Keratinocyte (primary cell): ENCODE measurements at regions not wholly inside any gene's neighbourhood (a gene's known extent, or its start where the extent isn't known, plus 50 kb on each side); places are given as distances from the start of the nearest gene placed in this dataset.

Experiments
- DNase-seq: peaks from one replicate; pipeline ENCODE4 v3.0.0-alpha.2; 2011; ENCODE audit warnings: low read depth, missing footprints, low spot score
- FAIRE-seq: peaks from 2 replicates; lab custom pipeline; 2011; peaks lifted over from hg19 to GRCh38; lab: Jason Lieb, UNC
- H2AFZ ChIP-seq: 2 replicates; pipeline ENCODE4 v1.6.0; 2012; ENCODE audit warnings: low read length, control low read depth, inconsistent platforms; ENCODE audit not compliant: control insufficient read depth
- H3K27ac ChIP-seq: 2 replicates; pipeline ENCODE4 v1.5.1; 2011; ENCODE audit warnings: low read length; ENCODE audit not compliant: control insufficient read depth, insufficient read depth
- H3K27me3 ChIP-seq: 3 replicates; pipeline ENCODE4 v1.6.0; 2011; ENCODE audit warnings: low read length; ENCODE audit not compliant: control insufficient read depth, insufficient read depth; ENCODE audit errors: extremely low read depth
- H3K36me3 ChIP-seq, 2 experiments: 2 replicates in 1 of 2; 3 replicates in 1 of 2; pipeline ENCODE4 v1.5.1; 2011; ENCODE audit warnings: low read length in 2 of 2, mild to moderate bottlenecking in 1 of 2; ENCODE audit not compliant: control insufficient read depth in 2 of 2, insufficient read depth in 2 of 2; ENCODE audit errors: extremely low read depth in 1 of 2
- H3K4me1 ChIP-seq: 3 replicates; pipeline ENCODE4 v1.5.1; 2011; ENCODE audit warnings: low read length; ENCODE audit not compliant: control insufficient read depth, insufficient read depth; ENCODE audit errors: extremely low read depth
- H3K4me2 ChIP-seq: 3 replicates; pipeline ENCODE4 v1.6.0; 2011; ENCODE audit warnings: low read depth, low read length; ENCODE audit not compliant: control insufficient read depth, insufficient read depth; ENCODE audit errors: extremely low read depth
- H3K4me3 ChIP-seq, 3 experiments: fragments of 200-600 bp in 1 of 3; sonication (generic) in 1 of 3; 2 replicates in 2 of 3; 3 replicates in 1 of 3; pipeline ENCODE4 v1.5.1; 2011 to 2016; ENCODE audit warnings: low read length in 3 of 3, mild to moderate bottlenecking in 3 of 3, control low read depth in 2 of 3, inconsistent platforms in 1 of 3, low read depth in 1 of 3, mixed read lengths in 1 of 3, mixed run types in 1 of 3, moderate library complexity in 1 of 3; ENCODE audit not compliant: control insufficient read depth in 2 of 3, insufficient read depth in 2 of 3; ENCODE audit errors: extremely low read depth in 1 of 3
- H3K79me2 ChIP-seq: 2 replicates; pipeline ENCODE4 v1.6.0; 2012; ENCODE audit warnings: low read length; ENCODE audit not compliant: control insufficient read depth, insufficient read depth
- H3K9ac ChIP-seq: 3 replicates; pipeline ENCODE4 v1.6.0; 2011; ENCODE audit warnings: low read length; ENCODE audit not compliant: control insufficient read depth, insufficient read depth; ENCODE audit errors: extremely low read depth
- H3K9me1 ChIP-seq: 3 replicates; pipeline ENCODE4 v1.6.0; 2011; ENCODE audit warnings: low read length; ENCODE audit not compliant: control insufficient read depth, insufficient read depth; ENCODE audit errors: extremely low read depth
- H3K9me3 ChIP-seq: 2 replicates; pipeline ENCODE4 v1.5.1; 2012; ENCODE audit warnings: low read depth, low read length; ENCODE audit not compliant: control insufficient read depth
- H4K20me1 ChIP-seq: 3 replicates; pipeline ENCODE4 v1.6.0; 2011; ENCODE audit warnings: low read length; ENCODE audit not compliant: control insufficient read depth, insufficient read depth; ENCODE audit errors: extremely low read depth
- EZH2 ChIP-seq: IDR thresholded peaks from one replicate; pipeline ENCODE4 v1.6.1; 2012; ENCODE audit warnings: inconsistent platforms, mild to moderate bottlenecking, low read length, moderate library complexity
- dilution Hi-C: fragments of 300-500 bp; cut with MboI; formaldehyde crosslinking; loops from one replicate; pipeline ENCODE4 v1.7.0; 2020; ENCODE audit warnings: low sequenced_read_pairs; ENCODE audit not compliant: extremely low pct_ligation_motif_present
- TF ChIP-seq, protein P1 (sequence below), 3 experiments: IDR thresholded peaks in 1 of 3; conservative IDR thresholded peaks in 1 of 3; optimal IDR thresholded peaks in 1 of 3; 2 replicates in 2 of 3; 3 replicates in 1 of 3; pipeline versions ENCODE3 to v1.5.1; 2011; ENCODE audit warnings: low read length in 3 of 3, mild to moderate bottlenecking in 3 of 3, moderate library complexity in 2 of 3, control low read depth in 1 of 3, inconsistent platforms in 1 of 3; ENCODE audit not compliant: insufficient read depth in 2 of 3; ENCODE audit errors: extremely low read depth in 1 of 3

DNA sequence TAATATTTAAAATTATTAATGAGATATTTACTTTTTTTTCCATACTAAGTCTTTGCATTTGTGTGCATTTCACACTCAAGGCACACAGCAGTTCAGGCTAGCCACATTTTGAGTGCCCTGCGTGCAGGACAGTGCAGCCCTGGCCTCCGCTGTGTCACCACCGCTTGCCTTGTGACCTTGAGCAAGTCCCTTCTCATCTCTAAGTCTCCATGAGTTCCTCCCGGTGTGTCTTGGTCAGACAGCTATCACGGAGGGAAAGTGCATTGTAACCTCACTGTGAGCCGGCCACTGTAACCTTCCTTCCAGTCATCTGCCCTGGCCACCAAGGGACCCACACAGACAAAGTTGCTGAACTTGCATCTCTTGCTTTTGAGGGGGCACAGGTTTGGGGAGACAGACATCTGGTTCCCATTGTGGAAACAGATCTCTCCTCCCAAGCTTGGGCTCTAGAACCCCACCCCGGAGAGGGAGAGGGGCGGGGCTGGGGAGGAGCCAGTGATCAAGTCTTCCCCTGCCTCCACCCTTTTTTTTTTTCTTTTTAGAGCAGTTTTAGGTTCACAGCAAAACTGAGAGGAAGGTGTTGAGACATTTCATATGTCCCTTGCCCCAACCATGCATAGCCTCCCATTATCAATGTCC lies 96.8 kb downstream of the C9orf50 start:
- FAIRE-seq (no peak), DNase-seq (no peak)
- H3K9ac ChIP-seq: no peak overlapping the region
- H3K9me1 ChIP-seq: no peaks in the 10 kb centered on the region
- peaks cover 1% of the 10 kb centered on the region for H3K9me3 ChIP-seq
- no peaks in the 10 kb centered on the region for H3K36me3 ChIP-seq
- H3K4me3 ChIP-seq: no peak overlapping the region
- H3K4me1 ChIP-seq: no peaks in the 10 kb centered on the region
- H3K4me2 ChIP-seq: no peak overlapping the region
- no peaks in the 10 kb centered on the region for H3K79me2 ChIP-seq
- H3K27ac ChIP-seq: no peak overlapping the region
- H2AFZ ChIP-seq: no peak overlapping the region
- no peaks in the 10 kb centered on the region for H4K20me1 ChIP-seq
- dilution Hi-C loops: no loop called here
- H3K27me3 ChIP-seq: peaks cover 4% of the 10 kb centered on the region
- TF ChIP-seq, protein P1, sequence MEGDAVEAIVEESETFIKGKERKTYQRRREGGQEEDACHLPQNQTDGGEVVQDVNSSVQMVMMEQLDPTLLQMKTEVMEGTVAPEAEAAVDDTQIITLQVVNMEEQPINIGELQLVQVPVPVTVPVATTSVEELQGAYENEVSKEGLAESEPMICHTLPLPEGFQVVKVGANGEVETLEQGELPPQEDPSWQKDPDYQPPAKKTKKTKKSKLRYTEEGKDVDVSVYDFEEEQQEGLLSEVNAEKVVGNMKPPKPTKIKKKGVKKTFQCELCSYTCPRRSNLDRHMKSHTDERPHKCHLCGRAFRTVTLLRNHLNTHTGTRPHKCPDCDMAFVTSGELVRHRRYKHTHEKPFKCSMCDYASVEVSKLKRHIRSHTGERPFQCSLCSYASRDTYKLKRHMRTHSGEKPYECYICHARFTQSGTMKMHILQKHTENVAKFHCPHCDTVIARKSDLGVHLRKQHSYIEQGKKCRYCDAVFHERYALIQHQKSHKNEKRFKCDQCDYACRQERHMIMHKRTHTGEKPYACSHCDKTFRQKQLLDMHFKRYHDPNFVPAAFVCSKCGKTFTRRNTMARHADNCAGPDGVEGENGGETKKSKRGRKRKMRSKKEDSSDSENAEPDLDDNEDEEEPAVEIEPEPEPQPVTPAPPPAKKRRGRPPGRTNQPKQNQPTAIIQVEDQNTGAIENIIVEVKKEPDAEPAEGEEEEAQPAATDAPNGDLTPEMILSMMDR (optimal IDR thresholded peaks at IDR 0.05 in 1 of 3, IDR thresholded peaks at IDR 0.05 in 1 of 3, conservative IDR thresholded peaks at IDR 0.05 in 1 of 3; ENCODE audit: extremely low read depth in 1 of 3, insufficient read depth in 2 of 3, low read length in 3 of 3): no peak
- TF ChIP-seq EZH2: no peak

DNA sequence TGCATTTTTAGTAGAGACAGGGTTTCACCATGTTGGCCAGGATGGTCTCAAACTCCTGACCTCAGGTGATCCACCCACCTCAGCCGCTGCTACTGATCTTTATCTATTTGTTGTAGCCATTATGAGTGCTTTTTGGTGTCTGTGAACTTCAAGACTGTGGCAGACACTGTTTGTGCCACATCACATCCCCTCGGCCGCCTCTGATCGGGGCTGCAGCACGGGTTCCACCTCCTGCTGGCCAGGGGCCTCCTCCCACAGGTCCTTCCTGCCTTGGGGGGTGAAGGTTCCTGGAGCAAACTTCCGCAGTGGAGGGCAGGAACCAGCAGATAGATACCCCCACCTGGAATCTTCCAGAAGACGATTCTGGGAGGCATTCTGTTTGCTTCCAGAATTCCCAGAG lies 98.5 kb downstream of the C9orf50 start:
- Histone ChIP-seq H3K9me1 (no peaks in the 10 kb centered on the region), H3K4me3 (no peak overlapping the region), H3K27me3 (peaks cover 4% of the 10 kb centered on the region), H3K4me2 (no peak overlapping the region), H3K9me3 (no peaks in the 10 kb centered on the region), H3K9ac (no peak overlapping the region), H3K79me2 (no peaks in the 10 kb centered on the region), H3K27ac (no peak overlapping the region), H4K20me1 (no peaks in the 10 kb centered on the region), H2AFZ (no peak overlapping the region), H3K4me1 (no peaks in the 10 kb centered on the region), H3K36me3 (no peaks in the 10 kb centered on the region)
- dilution Hi-C loops: no loop called here
- no peak for FAIRE-seq
- no peak for TF ChIP-seq EZH2
- TF ChIP-seq, protein P1 (optimal IDR thresholded peaks at IDR 0.05 in 1 of 3, IDR thresholded peaks at IDR 0.05 in 1 of 3, conservative IDR thresholded peaks at IDR 0.05 in 1 of 3; ENCODE audit: extremely low read depth in 1 of 3, insufficient read depth in 2 of 3, low read length in 3 of 3): no peak
- no peak for DNase-seq
